WTC11 (cell line): ENCODE measurements at regions not wholly inside any gene's neighbourhood (a gene's known extent, or its start where the extent isn't known, plus 50 kb on each side); places are given as distances from the start of the nearest gene placed in this dataset.
"Not testable (repeated sequence)": the region's sequence is repeated elsewhere in the genome, so short reads cannot be mapped to it uniquely, and the experiment has no call there.

Experiments used
- ATAC-seq: fragments of 200-7000 bp; cut with Tn5 transposase; 2 replicates; pipeline ENCODE4 v1.10.0; 2021; ENCODE audit warnings: mild to moderate bottlenecking, moderate library complexity
- CTCF ChIA-PET: fragments of 300-600 bp; sonication (Branson Sonifier 250); formaldehyde crosslinking; loops from one replicate; lab custom pipeline; 2021; ENCODE audit warnings: antibody characterized with exemption; lab: Charles Lee
- POLR2A ChIA-PET: fragments of 350-600 bp; sonication (Branson Sonifier 250); formaldehyde crosslinking; loops from one replicate; lab custom pipeline; 2021; ENCODE audit warnings: antibody characterized with exemption; lab: Charles Lee
- DNase-seq: peaks from one replicate; pipeline ENCODE4 v3.0.0; 2021; ENCODE audit warnings: low spot score
- H3K27ac Mint-ChIP-seq: 2 replicates; pipeline ENCODE4 v1.8.0; 2021; ENCODE audit warnings: mixed read lengths
- H3K27me3 Mint-ChIP-seq: 2 replicates; pipeline ENCODE4 v1.8.0; 2021; ENCODE audit warnings: low read depth, mild to moderate bottlenecking, moderate library complexity, mixed read lengths
- H3K36me3 Mint-ChIP-seq: 2 replicates; pipeline ENCODE4 v1.8.0; 2021; ENCODE audit warnings: mixed read lengths
- H3K4me1 Mint-ChIP-seq: 2 replicates; pipeline ENCODE4 v1.8.0; 2022; ENCODE audit warnings: mixed read lengths
- H3K4me3 Mint-ChIP-seq: 2 replicates; pipeline ENCODE4 v1.8.0; 2021; ENCODE audit warnings: mild to moderate bottlenecking, moderate library complexity, mixed read lengths
- H3K9me3 Mint-ChIP-seq: 2 replicates; pipeline ENCODE4 v1.8.0; 2021; ENCODE audit warnings: mixed read lengths
- ATF1 ChIP-seq: sonication (generic); formaldehyde crosslinking; IDR thresholded peaks from 2 replicates; pipeline ENCODE4 v1.8.1; 2023; ENCODE audit warnings: mild to moderate bottlenecking, moderate library complexity, missing genetic modification reagents
- E2F4 ChIP-seq: sonication (generic); formaldehyde crosslinking; IDR thresholded peaks from 2 replicates; pipeline ENCODE4 v1.8.1; 2022; ENCODE audit warnings: low read depth, mild to moderate bottlenecking, moderate library complexity, missing genetic modification reagents, borderline replicate concordance
- EMX1 ChIP-seq: fragments of 250-450 bp; sonication (Bioruptor Pico); IDR thresholded peaks from 2 replicates; pipeline ENCODE4 v1.8.0; 2021; ENCODE audit warnings: mild to moderate bottlenecking
- FOXK1 ChIP-seq: sonication (generic); formaldehyde crosslinking; IDR thresholded peaks from 2 replicates; pipeline ENCODE4 v1.8.0; 2022; ENCODE audit warnings: mild to moderate bottlenecking, moderate library complexity, missing genetic modification reagents
- GRHL2 ChIP-seq: fragments of 250-450 bp; sonication (Bioruptor Pico); IDR thresholded peaks from 2 replicates; pipeline ENCODE4 v1.8.0; 2022; ENCODE audit warnings: mild to moderate bottlenecking, moderate library complexity; ENCODE audit not compliant: insufficient replicate concordance, severe bottlenecking
- HMGA2 ChIP-seq: fragments of 250-450 bp; sonication (Bioruptor Pico); IDR thresholded peaks from 2 replicates; pipeline ENCODE4 v1.4.0; 2021; ENCODE audit warnings: mild to moderate bottlenecking, moderate library complexity
- JAZF1 ChIP-seq: fragments of 250-450 bp; sonication (Bioruptor Pico); IDR thresholded peaks from 2 replicates; pipeline ENCODE4 v1.9.0; 2021; ENCODE audit warnings: moderate library complexity, mild to moderate bottlenecking, inconsistent platforms
- MAX ChIP-seq: sonication (generic); formaldehyde crosslinking; IDR thresholded peaks from 2 replicates; pipeline ENCODE4 v1.8.0; 2022; ENCODE audit warnings: mild to moderate bottlenecking, missing genetic modification reagents
- NFATC4 ChIP-seq: fragments of 250-450 bp; sonication (Bioruptor Pico); IDR thresholded peaks from 2 replicates; pipeline ENCODE4 v1.9.0; 2021; ENCODE audit warnings: mild to moderate bottlenecking
- NR2C2 ChIP-seq: sonication (generic); formaldehyde crosslinking; IDR thresholded peaks from 2 replicates; pipeline ENCODE4 v1.8.0; 2022; ENCODE audit warnings: mild to moderate bottlenecking, missing genetic modification reagents
- TEAD1 ChIP-seq: sonication (generic); formaldehyde crosslinking; IDR thresholded peaks from 2 replicates; pipeline ENCODE4 v1.8.0; 2022; ENCODE audit warnings: mild to moderate bottlenecking, missing genetic modification reagents
- ZNF121 ChIP-seq: sonication (generic); formaldehyde crosslinking; IDR thresholded peaks from 2 replicates; pipeline ENCODE4 v1.8.0; 2023; ENCODE audit warnings: missing genetic modification reagents
- ZNF396 ChIP-seq: fragments of 250-450 bp; sonication (Bioruptor Pico); IDR thresholded peaks from 2 replicates; pipeline ENCODE4 v1.8.0; 2021; ENCODE audit warnings: mild to moderate bottlenecking, moderate library complexity, borderline replicate concordance
- ZNF671 ChIP-seq: fragments of 250-450 bp; sonication (Bioruptor Pico); IDR thresholded peaks from 2 replicates; pipeline ENCODE4 v1.8.0; 2021; ENCODE audit warnings: mild to moderate bottlenecking
- ZSCAN18 ChIP-seq: fragments of 250-450 bp; sonication (Bioruptor Pico); IDR thresholded peaks from 2 replicates; pipeline ENCODE4 v2.1.2; 2022; ENCODE audit warnings: mild to moderate bottlenecking, moderate library complexity
- TF ChIP-seq, protein P1 (sequence below): sonication (generic); formaldehyde crosslinking; IDR thresholded peaks from 2 replicates; pipeline ENCODE4 v1.8.1; 2023; ENCODE audit warnings: mild to moderate bottlenecking, missing genetic modification reagents, moderate library complexity
- TF ChIP-seq, protein P2 (sequence below): sonication (generic); formaldehyde crosslinking; IDR thresholded peaks from 2 replicates; pipeline ENCODE4 v1.8.0; 2022; ENCODE audit warnings: mild to moderate bottlenecking, missing genetic modification reagents
- TF ChIP-seq, protein P3 (sequence below): sonication (generic); formaldehyde crosslinking; IDR thresholded peaks from 2 replicates; pipeline ENCODE4 v1.8.1; 2023; ENCODE audit warnings: mild to moderate bottlenecking, missing genetic modification reagents, moderate library complexity
- TF ChIP-seq, protein P4 (sequence below): sonication (generic); formaldehyde crosslinking; IDR thresholded peaks from 2 replicates; pipeline ENCODE4 v1.8.1; 2022; ENCODE audit warnings: low read depth, missing genetic modification reagents, borderline replicate concordance
- TF ChIP-seq, protein P5 (sequence below): sonication (generic); formaldehyde crosslinking; IDR thresholded peaks from 2 replicates; pipeline ENCODE4 v1.8.1; 2023; ENCODE audit warnings: mild to moderate bottlenecking, missing genetic modification reagents

- ChIA-PET POLR2A (no interaction called here), CTCF (interaction anchor here (1.4 kb wide), 1 partner anchor 9 kb away, joined by 4 read pairs; no protein-coding TSS in a partner anchor)
- no peak overlapping the region for H3K4me3 Mint-ChIP-seq
- no peaks in the 10 kb centered on the region for H3K36me3 Mint-ChIP-seq
- no peak for DNase-seq
- no peak overlapping the region for H3K27ac Mint-ChIP-seq
- peaks cover 8% of the 10 kb centered on the region for H3K9me3 Mint-ChIP-seq
- ATAC-seq = no peak
- TF ChIP-seq, protein P1, sequence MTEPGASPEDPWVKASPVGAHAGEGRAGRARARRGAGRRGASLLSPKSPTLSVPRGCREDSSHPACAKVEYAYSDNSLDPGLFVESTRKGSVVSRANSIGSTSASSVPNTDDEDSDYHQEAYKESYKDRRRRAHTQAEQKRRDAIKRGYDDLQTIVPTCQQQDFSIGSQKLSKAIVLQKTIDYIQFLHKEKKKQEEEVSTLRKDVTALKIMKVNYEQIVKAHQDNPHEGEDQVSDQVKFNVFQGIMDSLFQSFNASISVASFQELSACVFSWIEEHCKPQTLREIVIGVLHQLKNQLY = no peak
- TF ChIP-seq NR2C2 (CRISPR knock-in tag) = no peak
- TF ChIP-seq, protein P2, sequence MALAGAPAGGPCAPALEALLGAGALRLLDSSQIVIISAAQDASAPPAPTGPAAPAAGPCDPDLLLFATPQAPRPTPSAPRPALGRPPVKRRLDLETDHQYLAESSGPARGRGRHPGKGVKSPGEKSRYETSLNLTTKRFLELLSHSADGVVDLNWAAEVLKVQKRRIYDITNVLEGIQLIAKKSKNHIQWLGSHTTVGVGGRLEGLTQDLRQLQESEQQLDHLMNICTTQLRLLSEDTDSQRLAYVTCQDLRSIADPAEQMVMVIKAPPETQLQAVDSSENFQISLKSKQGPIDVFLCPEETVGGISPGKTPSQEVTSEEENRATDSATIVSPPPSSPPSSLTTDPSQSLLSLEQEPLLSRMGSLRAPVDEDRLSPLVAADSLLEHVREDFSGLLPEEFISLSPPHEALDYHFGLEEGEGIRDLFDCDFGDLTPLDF (CRISPR knock-in tag) = no peak
- TF ChIP-seq, protein P3, sequence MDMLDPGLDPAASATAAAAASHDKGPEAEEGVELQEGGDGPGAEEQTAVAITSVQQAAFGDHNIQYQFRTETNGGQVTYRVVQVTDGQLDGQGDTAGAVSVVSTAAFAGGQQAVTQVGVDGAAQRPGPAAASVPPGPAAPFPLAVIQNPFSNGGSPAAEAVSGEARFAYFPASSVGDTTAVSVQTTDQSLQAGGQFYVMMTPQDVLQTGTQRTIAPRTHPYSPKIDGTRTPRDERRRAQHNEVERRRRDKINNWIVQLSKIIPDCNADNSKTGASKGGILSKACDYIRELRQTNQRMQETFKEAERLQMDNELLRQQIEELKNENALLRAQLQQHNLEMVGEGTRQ (CRISPR knock-in tag) = no peak
- no peak for TF ChIP-seq ZNF396 (CRISPR knock-in tag)
- no peak for TF ChIP-seq MAX
- no peak for TF ChIP-seq NFATC4 (CRISPR knock-in tag)
- TF ChIP-seq TEAD1 = no peak
- TF ChIP-seq E2F4 (CRISPR knock-in tag) = no peak
- TF ChIP-seq GRHL2 (CRISPR knock-in tag) = no peak
- H3K27me3 Mint-ChIP-seq = peaks cover 8% of the 10 kb centered on the region
- H3K4me1 Mint-ChIP-seq = no peaks in the 10 kb centered on the region
These were observed 79.6 kb downstream of the C9orf50 start for GRCh38 chr9:129541270-129541669.

GRCh38 chr9:129539446-129539845 lies 81.5 kb downstream of the C9orf50 start:
- no peak overlapping the region for H3K4me3 Mint-ChIP-seq
- peaks cover 8% of the 10 kb centered on the region for H3K9me3 Mint-ChIP-seq
- peaks cover 5% of the 10 kb centered on the region for H3K27me3 Mint-ChIP-seq
- DNase-seq = no peak
- no peaks in the 10 kb centered on the region for H3K36me3 Mint-ChIP-seq
- ChIA-PET CTCF (interaction anchor here (1.2 kb wide), 1 partner anchor 408 kb away, joined by 3 read pairs; no protein-coding TSS in a partner anchor), POLR2A (no interaction called here)
- no peaks in the 10 kb centered on the region for H3K4me1 Mint-ChIP-seq
- H3K27ac Mint-ChIP-seq = no peak overlapping the region
- no peak for TF ChIP-seq EMX1 (CRISPR knock-in tag)
- TF ChIP-seq ATF1 (CRISPR knock-in tag) = no peak
- no peak for TF ChIP-seq ZNF121
- TF ChIP-seq JAZF1 = no peak
- no peak for TF ChIP-seq HMGA2 (CRISPR knock-in tag)
- TF ChIP-seq, protein P2 (CRISPR knock-in tag) = no peak
- TF ChIP-seq FOXK1 (CRISPR knock-in tag) = no peak
- TF ChIP-seq, protein P4, sequence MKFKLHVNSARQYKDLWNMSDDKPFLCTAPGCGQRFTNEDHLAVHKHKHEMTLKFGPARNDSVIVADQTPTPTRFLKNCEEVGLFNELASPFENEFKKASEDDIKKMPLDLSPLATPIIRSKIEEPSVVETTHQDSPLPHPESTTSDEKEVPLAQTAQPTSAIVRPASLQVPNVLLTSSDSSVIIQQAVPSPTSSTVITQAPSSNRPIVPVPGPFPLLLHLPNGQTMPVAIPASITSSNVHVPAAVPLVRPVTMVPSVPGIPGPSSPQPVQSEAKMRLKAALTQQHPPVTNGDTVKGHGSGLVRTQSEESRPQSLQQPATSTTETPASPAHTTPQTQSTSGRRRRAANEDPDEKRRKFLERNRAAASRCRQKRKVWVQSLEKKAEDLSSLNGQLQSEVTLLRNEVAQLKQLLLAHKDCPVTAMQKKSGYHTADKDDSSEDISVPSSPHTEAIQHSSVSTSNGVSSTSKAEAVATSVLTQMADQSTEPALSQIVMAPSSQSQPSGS (CRISPR knock-in tag) = no peak
- TF ChIP-seq, protein P5, sequence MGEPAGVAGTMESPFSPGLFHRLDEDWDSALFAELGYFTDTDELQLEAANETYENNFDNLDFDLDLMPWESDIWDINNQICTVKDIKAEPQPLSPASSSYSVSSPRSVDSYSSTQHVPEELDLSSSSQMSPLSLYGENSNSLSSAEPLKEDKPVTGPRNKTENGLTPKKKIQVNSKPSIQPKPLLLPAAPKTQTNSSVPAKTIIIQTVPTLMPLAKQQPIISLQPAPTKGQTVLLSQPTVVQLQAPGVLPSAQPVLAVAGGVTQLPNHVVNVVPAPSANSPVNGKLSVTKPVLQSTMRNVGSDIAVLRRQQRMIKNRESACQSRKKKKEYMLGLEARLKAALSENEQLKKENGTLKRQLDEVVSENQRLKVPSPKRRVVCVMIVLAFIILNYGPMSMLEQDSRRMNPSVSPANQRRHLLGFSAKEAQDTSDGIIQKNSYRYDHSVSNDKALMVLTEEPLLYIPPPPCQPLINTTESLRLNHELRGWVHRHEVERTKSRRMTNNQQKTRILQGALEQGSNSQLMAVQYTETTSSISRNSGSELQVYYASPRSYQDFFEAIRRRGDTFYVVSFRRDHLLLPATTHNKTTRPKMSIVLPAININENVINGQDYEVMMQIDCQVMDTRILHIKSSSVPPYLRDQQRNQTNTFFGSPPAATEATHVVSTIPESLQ (CRISPR knock-in tag) = no peak
- TF ChIP-seq ZSCAN18 (CRISPR knock-in tag) = no peak
- TF ChIP-seq, protein P3 (CRISPR knock-in tag) = no peak
- no peak for TF ChIP-seq NFATC4 (CRISPR knock-in tag)
- TF ChIP-seq ZNF671 (CRISPR knock-in tag) = no peak
- ATAC-seq = no peak

DNA sequence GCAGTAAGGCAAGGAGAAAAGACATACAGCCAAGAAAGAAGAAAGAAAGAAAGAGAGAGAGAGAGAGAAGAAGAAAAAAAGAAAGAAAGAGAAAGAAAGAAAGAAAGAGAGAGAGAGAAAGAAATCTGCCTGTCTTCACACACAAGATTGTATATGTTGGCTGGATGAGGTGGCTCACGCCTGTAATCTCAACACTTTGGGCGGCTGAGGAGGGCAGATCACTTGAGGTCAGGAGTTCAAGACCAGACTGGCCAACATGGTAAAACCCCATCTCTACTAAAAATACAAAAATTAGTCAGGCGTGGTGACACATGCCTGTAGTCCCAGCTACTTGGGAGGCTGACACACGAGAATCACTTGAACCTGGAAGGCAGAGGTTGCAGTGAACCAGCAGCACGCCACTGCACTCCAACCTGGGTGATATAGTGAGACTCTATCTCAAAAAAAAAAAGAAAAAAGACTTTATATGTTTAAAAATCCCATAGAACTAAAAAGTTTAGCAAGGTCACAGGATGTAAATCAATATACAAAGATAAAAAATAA lies 89.0 kb downstream of the C9orf50 start:
- H3K4me3 Mint-ChIP-seq, POLR2A ChIA-PET, H3K4me1 Mint-ChIP-seq, H3K27me3 Mint-ChIP-seq, H3K27ac Mint-ChIP-seq, ATAC-seq, CTCF ChIA-PET, H3K36me3 Mint-ChIP-seq, DNase-seq: not testable (repeated sequence)
- H3K9me3 Mint-ChIP-seq = peaks cover 21% of the 10 kb centered on the region
